ENCODE measurements at regions not wholly inside any gene's neighbourhood (a gene's known extent, or its start where the extent isn't known, plus 50 kb on each side); places are given as distances from the start of the nearest gene placed in this dataset.

GRCh38 chr9:16211946-16212345, 658.5 kb downstream of the BNC2 start:
- TF ChIP-seq CTCF (IDR thresholded peaks at IDR 0.05) (no peak), EZH2phosphoT487 (IDR thresholded peaks at IDR 0.05) (no peak), EZH2 (IDR thresholded peaks at IDR 0.05) (no peak)
